ENCODE measurements at regions not wholly inside any gene's neighbourhood (a gene's known extent, or its start where the extent isn't known, plus 50 kb on each side); places are given as distances from the start of the nearest gene placed in this dataset.
"Not testable (repeated sequence)": the region's sequence is repeated elsewhere in the genome, so short reads cannot be mapped to it uniquely, and the experiment has no call there.

- no peak for DNase-seq
Measured at GRCh38 chr4:181830404-181831035, 412.7 kb upstream of the TENM3 start.

- DNase-seq = no peak
Measured at GRCh38 chr4:181834071-181834470, 409.1 kb upstream of the TENM3 start.

- DNase-seq = no peak
Measured at GRCh38 chr4:181835348-181835747, 407.9 kb upstream of the TENM3 start.

DNA sequence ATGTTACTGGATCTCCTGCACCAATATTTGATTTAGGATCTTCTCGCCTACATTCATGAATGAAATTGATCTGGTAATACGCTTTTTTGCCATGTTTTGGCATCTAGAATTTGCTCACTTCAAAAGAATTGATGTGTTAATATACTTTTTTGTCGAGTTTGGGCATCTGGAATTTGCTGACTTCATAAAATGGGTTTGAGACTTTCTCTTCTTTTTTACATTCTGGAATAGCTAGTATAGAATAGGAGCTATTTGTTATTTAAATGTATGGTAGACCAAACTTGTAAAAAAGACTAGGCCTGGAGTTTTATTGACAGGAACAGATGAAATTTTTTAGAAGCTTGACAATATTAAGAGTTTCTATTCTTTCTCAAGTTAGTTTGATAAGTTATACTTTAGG, 404.9 kb upstream of the TENM3 start:
- no peak for DNase-seq

GRCh38 chr4:181843797-181844196, 399.4 kb upstream of the TENM3 start:
- DNase-seq = not testable (repeated sequence)

GRCh38 chr4:181845617-181846016, 397.6 kb upstream of the TENM3 start:
- no peak for DNase-seq

- no peak for DNase-seq
Measured at GRCh38 chr4:181846934-181847333, 396.3 kb upstream of the TENM3 start.

- DNase-seq = no peak
Measured at GRCh38 chr4:181848357-181848756, 394.8 kb upstream of the TENM3 start.

DNA sequence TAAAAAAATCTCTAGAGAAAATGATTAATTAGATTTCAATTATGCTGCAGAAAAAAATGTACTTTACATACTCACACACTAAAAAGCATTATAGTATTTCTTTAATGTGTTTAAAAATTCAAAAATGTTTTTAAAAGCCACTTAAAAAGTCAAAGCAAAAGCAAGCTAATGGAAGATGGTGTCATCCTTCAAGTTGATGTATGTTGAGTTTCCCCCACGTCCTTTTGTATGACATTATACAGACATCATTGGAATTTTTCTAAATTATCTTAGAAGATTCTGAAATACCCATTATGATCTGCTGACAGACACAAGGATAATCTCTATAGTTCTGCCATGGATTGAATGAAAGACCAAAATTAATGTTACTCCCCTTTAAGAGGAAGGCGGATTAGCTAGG, 393.7 kb upstream of the TENM3 start:
- no peak for DNase-seq

- DNase-seq = no peak
Measured at GRCh38 chr4:181853881-181854511, 389.2 kb upstream of the TENM3 start.

DNA sequence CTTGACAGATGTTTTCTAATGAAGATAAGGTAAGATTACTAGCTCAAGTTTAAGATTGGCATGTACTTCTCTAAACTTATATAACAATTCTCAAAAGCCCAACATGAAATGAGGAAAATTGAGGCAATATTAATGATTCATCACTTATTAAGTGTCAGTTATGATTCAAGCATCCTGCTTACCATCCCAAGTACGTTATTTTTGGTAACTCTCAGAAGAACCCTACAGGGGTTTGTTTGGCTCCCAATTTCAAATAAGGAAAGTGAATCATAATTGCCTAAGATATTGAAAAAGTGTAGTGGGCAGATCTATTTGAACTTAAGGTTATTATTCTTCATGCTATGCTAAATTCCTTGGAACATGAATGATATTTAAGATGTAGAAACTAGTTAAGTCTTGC, 387.9 kb upstream of the TENM3 start:
- no peak for DNase-seq

GRCh38 chr4:181857471-181857870, 385.7 kb upstream of the TENM3 start:
- not testable (repeated sequence) for DNase-seq

- DNase-seq = no peak
Measured at GRCh38 chr4:181858741-181859140, 384.5 kb upstream of the TENM3 start.

DNA sequence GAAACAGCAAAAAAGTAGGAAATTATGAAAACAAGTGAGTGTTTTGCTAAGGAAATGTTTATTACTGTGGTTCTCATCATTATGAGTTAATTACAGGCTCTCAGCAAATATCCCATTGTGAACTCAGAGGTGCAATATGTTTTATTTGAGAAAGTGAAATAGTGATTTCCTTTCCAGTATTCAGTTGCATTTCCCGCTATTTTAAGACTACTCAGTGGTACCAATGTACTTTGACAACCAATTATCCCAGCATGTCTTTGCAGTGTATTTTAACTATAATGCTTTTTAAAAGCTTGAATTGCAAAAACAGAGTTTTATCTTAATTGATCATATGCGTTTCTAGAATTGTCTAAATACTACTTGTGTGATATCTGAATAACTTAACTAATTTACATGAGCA, 383.8 kb upstream of the TENM3 start:
- no peak for DNase-seq

DNA sequence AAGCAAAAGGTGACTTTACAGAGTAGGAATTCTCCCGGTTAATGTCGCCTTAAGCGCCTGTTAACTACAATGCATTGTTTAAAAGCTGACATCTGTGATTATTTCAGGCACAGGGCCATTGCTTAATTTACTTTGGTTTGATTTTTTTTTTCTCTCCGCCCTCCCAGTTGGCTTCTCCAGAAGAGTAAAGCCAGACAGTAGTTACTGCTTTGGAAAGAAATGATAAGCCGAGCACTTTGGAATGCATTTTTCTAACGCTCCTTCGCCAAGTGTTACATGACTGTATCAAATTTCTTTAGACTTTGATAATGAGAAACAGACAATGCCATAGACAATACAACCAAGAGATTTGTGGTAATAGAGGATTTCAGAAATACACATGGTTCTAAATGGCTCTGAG, 383.0 kb upstream of the TENM3 start:
- no peak for DNase-seq

DNA sequence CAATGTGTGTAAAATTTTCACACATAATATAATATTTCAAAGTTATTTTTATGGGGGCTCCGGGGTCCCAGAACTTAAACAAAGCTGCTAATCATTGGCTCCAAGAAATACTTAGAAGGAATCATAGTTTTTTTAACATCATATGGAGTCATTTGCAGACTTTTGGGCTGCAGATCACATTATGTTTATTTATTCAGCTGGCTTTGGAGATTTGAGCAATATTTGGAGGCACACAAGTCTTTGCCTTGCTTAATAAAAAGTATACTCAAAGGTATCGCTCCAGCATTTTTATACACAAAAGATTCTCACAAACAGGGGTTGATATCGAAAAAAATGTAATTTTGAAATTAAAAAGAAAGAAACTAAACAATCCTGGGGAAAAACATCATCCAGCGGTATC, 382.5 kb upstream of the TENM3 start:
- no peak for DNase-seq

GRCh38 chr4:181863856-181864255, 379.3 kb upstream of the TENM3 start:
- no peak for DNase-seq

DNA sequence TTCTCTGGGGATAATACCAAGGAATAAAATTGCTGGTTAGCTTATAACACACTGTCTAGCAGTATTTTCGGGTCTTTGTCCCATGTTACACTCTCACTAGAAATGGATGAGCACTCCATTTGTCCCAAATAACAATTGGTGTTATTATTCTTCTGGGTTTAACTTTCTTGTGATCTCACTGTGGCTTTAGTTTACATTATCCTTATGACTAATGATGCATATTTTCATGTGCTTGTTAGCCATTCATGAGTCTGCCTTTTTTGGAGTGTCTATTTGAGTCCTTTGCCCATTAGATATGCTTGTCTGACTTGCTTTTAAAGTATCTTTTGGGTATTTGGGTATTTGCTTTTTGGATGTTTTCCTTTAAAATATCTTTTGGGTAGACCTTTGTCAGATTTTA, 372.9 kb upstream of the TENM3 start:
- DNase-seq = no peak

GRCh38 chr4:181874602-181875001, 368.6 kb upstream of the TENM3 start:
- no peak for DNase-seq

- DNase-seq = no peak
Measured at GRCh38 chr4:181877329-181877848, 365.8 kb upstream of the TENM3 start.

DNA sequence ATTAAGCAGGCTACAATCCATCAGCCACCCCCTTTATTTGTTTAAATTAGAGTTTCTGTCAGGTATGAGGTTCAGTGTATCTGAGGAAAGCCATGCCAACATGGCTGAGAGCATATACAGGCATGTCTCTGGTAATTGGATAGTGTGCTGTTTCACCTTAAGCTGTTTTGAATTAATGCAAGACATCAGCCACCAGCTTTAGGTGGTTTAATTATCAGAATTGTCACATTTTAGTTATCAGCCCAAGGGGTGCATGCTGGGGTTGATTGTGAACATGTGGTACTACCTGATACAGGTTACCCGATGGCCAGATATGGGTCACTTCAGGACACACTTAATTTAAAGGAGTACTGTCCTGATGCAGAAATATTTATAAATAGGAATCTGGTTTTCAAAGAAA, 353.2 kb upstream of the TENM3 start:
- no peak for DNase-seq

DNA sequence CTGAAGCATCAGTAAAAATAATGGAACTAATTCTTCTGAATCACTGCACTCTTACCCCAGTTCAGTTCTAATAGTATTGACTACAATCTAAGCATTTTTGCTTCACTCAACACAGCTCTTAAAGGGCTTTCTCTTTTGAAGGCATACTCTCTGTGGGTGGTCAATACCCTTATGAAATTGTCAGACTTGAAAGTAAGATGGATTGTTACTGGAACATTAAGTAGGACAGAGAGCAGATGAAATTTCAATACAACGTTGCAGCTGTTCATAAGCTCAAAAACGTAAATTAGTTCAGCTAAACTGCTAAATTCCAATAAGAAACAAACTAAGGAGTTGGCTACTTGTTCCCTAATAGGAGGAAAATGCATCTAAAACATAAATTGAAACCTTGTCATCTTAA, 352.3 kb upstream of the TENM3 start:
- no peak for DNase-seq

- DNase-seq = no peak
Measured at GRCh38 chr4:181896614-181897013, 346.6 kb upstream of the TENM3 start.

DNA sequence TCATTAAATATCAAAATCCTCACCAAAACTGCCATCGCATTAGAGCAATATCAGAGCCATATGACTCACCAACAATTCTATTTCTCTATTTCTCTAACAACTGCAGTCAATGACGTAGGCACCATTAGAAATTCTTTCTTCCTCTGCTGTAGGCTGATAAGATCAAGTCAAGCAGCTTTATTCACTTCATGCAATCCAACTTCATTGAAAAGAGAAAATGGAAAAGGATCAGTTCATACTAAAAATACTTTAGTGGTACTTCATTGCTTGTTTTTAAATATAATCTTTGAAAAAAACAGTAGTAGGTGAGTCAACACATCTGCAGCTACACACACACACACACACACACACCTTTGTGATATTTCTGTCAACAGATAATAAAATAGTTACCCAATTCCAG, 345.3 kb upstream of the TENM3 start:
- DNase-seq = no peak

DNA sequence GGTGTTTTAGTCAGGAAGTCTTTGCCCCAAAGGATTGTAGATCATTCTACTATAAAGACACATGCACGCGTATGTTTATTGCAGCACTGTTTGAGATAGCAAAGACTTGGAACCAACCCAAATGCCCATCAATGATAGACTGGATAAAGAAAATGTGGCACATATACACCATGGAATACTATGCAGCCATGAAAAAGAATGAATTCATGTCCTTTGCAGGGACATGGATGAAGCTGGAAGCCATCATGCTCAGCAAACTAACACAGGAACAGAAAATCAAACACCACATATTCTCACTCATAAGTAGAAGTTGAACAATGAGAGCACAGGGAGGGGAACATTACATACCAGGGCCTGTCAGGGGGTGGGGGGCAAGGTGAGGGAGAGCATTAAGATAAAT, 340.8 kb upstream of the TENM3 start:
- not testable (repeated sequence) for DNase-seq
